ENCODE measurements at regions not wholly inside any gene's neighbourhood (a gene's known extent, or its start where the extent isn't known, plus 50 kb on each side); places are given as distances from the start of the nearest gene placed in this dataset.
A peak's percentile ranks its signal among the peaks of the same experiment; 100 is the strongest.

DNA sequence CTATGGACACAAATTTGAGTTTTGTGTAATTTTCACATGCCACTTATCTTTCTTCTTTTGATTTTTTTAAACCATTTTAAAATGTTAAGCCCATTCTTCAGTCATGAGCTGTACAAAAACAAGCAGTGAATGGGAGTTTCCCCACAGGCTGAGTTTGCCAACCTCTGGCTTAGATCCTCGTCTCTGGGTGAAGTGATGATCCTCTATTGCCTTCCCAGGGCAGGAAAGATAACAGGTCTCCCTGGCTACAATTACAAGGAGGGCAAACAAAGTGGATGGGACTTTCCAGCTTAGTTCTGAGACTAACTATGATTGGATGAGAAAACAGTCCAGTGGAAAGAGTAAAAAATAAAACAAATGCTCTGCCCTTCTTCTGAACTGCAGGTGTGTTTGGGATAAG is 203.7 kb downstream of the SPTSSA start:
- H3K9me3 ChIP-seq (ENCODE audit: control insufficient read depth, insufficient read depth, low read depth, low read length) = no peaks in the 10 kb centered on the region
- no peak overlapping the region for H3K4me2 ChIP-seq (ENCODE audit: extremely low read depth, insufficient read depth, low read length)
- H3K36me3 ChIP-seq (ENCODE audit: control insufficient read depth, insufficient read depth, low read length) = no peaks in the 10 kb centered on the region
- no peaks in the 10 kb centered on the region for H3K27me3 ChIP-seq (ENCODE audit: control insufficient read depth, insufficient read depth, low read length)
- no peak overlapping the region for H3K4me3 ChIP-seq (replicated peaks in 1 of 4; ENCODE audit: control extremely low read depth in 1 of 4, insufficient read depth in 1 of 4, low read depth in 3 of 4, low read length in 4 of 4)
- no peaks in the 10 kb centered on the region for H4K20me1 ChIP-seq (ENCODE audit: control insufficient read depth, extremely low read depth, insufficient read depth, low read length)
- H3K27ac ChIP-seq (ENCODE audit: insufficient read depth, low read length) = no peak overlapping the region
- DNase-seq (ENCODE audit: low read depth in 2 of 2) = peak in 1 of 2 donors; percentile 52
- TF ChIP-seq, protein P1, sequence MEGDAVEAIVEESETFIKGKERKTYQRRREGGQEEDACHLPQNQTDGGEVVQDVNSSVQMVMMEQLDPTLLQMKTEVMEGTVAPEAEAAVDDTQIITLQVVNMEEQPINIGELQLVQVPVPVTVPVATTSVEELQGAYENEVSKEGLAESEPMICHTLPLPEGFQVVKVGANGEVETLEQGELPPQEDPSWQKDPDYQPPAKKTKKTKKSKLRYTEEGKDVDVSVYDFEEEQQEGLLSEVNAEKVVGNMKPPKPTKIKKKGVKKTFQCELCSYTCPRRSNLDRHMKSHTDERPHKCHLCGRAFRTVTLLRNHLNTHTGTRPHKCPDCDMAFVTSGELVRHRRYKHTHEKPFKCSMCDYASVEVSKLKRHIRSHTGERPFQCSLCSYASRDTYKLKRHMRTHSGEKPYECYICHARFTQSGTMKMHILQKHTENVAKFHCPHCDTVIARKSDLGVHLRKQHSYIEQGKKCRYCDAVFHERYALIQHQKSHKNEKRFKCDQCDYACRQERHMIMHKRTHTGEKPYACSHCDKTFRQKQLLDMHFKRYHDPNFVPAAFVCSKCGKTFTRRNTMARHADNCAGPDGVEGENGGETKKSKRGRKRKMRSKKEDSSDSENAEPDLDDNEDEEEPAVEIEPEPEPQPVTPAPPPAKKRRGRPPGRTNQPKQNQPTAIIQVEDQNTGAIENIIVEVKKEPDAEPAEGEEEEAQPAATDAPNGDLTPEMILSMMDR (conservative IDR thresholded peaks at IDR 0.05 in 1 of 2, IDR thresholded peaks at IDR 0.05 in 1 of 2; ENCODE audit: low read depth in 1 of 2, low read length in 2 of 2) = no peak
- TF ChIP-seq EZH2 (IDR thresholded peaks at IDR 0.05; ENCODE audit: low read length, missing control alignments) = no peak
- no peaks in the 10 kb centered on the region for H3K4me1 ChIP-seq (ENCODE audit: control insufficient read depth, extremely low read depth, insufficient read depth, low read length)
- no peaks in the 10 kb centered on the region for H3K79me2 ChIP-seq (ENCODE audit: control insufficient read depth, insufficient read depth, low read length)
- no peak overlapping the region for H2AFZ ChIP-seq (ENCODE audit: low read length)
- no peak overlapping the region for H3K9ac ChIP-seq (ENCODE audit: insufficient read depth, low read length)

GRCh38 chr14:34257505-34257904 is 204.5 kb downstream of the SPTSSA start:
- DNase-seq (ENCODE audit: low read depth in 2 of 2) = no peak

DNA sequence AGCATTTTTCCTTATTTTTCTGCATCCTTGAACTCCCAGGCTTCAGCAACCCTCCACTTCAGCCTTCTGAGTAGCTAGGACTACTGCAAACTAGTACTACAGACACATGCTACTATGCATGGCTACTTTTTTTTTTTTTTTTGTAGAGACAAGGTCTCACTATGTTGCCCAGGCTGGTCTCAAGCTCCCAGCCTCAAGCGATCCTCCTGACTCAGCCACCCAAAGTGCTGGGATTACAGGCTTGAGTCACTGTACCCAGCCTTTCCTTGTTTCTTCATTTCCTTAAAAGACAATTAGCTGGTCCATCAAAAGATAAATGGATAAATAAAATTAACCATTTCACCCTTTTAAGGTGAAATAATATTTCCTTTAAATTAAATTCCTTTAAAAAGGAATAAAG is 205.8 kb downstream of the SPTSSA start:
- DNase-seq (ENCODE audit: low read depth in 2 of 2) = no peak
- Histone ChIP-seq H3K4me2 (ENCODE audit: extremely low read depth, insufficient read depth, low read length) (no peak overlapping the region), H3K9me3 (ENCODE audit: control insufficient read depth, insufficient read depth, low read depth, low read length) (no peaks in the 10 kb centered on the region), H2AFZ (ENCODE audit: low read length) (no peak overlapping the region), H3K79me2 (ENCODE audit: control insufficient read depth, insufficient read depth, low read length) (no peaks in the 10 kb centered on the region), H3K4me3 (replicated peaks in 1 of 4; ENCODE audit: control extremely low read depth in 1 of 4, insufficient read depth in 1 of 4, low read depth in 3 of 4, low read length in 4 of 4) (no peak overlapping the region), H4K20me1 (ENCODE audit: control insufficient read depth, extremely low read depth, insufficient read depth, low read length) (no peaks in the 10 kb centered on the region), H3K36me3 (ENCODE audit: control insufficient read depth, insufficient read depth, low read length) (no peaks in the 10 kb centered on the region), H3K27me3 (ENCODE audit: control insufficient read depth, insufficient read depth, low read length) (no peaks in the 10 kb centered on the region), H3K4me1 (ENCODE audit: control insufficient read depth, extremely low read depth, insufficient read depth, low read length) (no peaks in the 10 kb centered on the region), H3K9ac (ENCODE audit: insufficient read depth, low read length) (no peak overlapping the region), H3K27ac (ENCODE audit: insufficient read depth, low read length) (no peak overlapping the region)
- TF ChIP-seq, protein P1 (conservative IDR thresholded peaks at IDR 0.05 in 1 of 2, IDR thresholded peaks at IDR 0.05 in 1 of 2; ENCODE audit: low read depth in 1 of 2, low read length in 2 of 2) = no peak

More at GRCh38 chr14:34257505-34257904, 204.5 kb downstream of the SPTSSA start:
- H3K27me3 ChIP-seq (ENCODE audit: control insufficient read depth, insufficient read depth, low read length) = no peaks in the 10 kb centered on the region
- H3K4me1 ChIP-seq (ENCODE audit: control insufficient read depth, extremely low read depth, insufficient read depth, low read length) = no peaks in the 10 kb centered on the region
- no peaks in the 10 kb centered on the region for H4K20me1 ChIP-seq (ENCODE audit: control insufficient read depth, extremely low read depth, insufficient read depth, low read length)
- H3K27ac ChIP-seq (ENCODE audit: insufficient read depth, low read length) = no peak overlapping the region
- H3K9me3 ChIP-seq (ENCODE audit: control insufficient read depth, insufficient read depth, low read depth, low read length) = no peaks in the 10 kb centered on the region
- no peaks in the 10 kb centered on the region for H3K79me2 ChIP-seq (ENCODE audit: control insufficient read depth, insufficient read depth, low read length)
- H3K36me3 ChIP-seq (ENCODE audit: control insufficient read depth, insufficient read depth, low read length) = no peaks in the 10 kb centered on the region
- no peak overlapping the region for H3K4me2 ChIP-seq (ENCODE audit: extremely low read depth, insufficient read depth, low read length)
- H3K4me3 ChIP-seq (replicated peaks in 1 of 4; ENCODE audit: control extremely low read depth in 1 of 4, insufficient read depth in 1 of 4, low read depth in 3 of 4, low read length in 4 of 4) = no peak overlapping the region
- no peak overlapping the region for H3K9ac ChIP-seq (ENCODE audit: insufficient read depth, low read length)
- no peak overlapping the region for H2AFZ ChIP-seq (ENCODE audit: low read length)
- no peak for TF ChIP-seq EZH2 (IDR thresholded peaks at IDR 0.05; ENCODE audit: low read length, missing control alignments)
- TF ChIP-seq, protein P1 (conservative IDR thresholded peaks at IDR 0.05 in 1 of 2, IDR thresholded peaks at IDR 0.05 in 1 of 2; ENCODE audit: low read depth in 1 of 2, low read length in 2 of 2) = no peak
